Caco-2 (cell line): ENCODE measurements at regions not wholly inside any gene's neighbourhood (a gene's known extent, or its start where the extent isn't known, plus 50 kb on each side); places are given as distances from the start of the nearest gene placed in this dataset.

Experiments used
- BruUV-seq: library from RNA; stranded (reverse); fragments of 400-500 nt; replicated peaks from 2 replicates; lab custom pipeline; 2021; lab: Mats Ljungman, UMichigan
- CTCF ChIA-PET: fragments of 300-600 bp; sonication (Branson Sonifier 250); formaldehyde crosslinking; loops from one replicate; lab custom pipeline; 2022; ENCODE audit warnings: antibody characterized with exemption; lab: Charles Lee
- POLR2A ChIA-PET: fragments of 300-600 bp; sonication (Branson Sonifier 250); formaldehyde crosslinking; loops from one replicate; lab custom pipeline; 2022; ENCODE audit warnings: antibody characterized with exemption; lab: Charles Lee
- DNase-seq, 2 experiments: peaks; one replicate each; pipeline versions ENCODE4 v3.0.0 to v3.0.0-alpha.2; 2020 to 2022
- H3K27me3 ChIP-seq: replicated peaks from 2 replicates; pipeline ENCODE4 v1.6.0; 2011; ENCODE audit warnings: low read length; ENCODE audit not compliant: control insufficient read depth, insufficient read depth
- H3K36me3 ChIP-seq: 2 replicates; pipeline ENCODE4 v1.5.1; 2011; ENCODE audit warnings: low read length; ENCODE audit not compliant: control insufficient read depth, insufficient read depth
- H3K4me1 ChIP-seq: fragments of 250-450 bp; sonication (Bioruptor Pico); 2 replicates; pipeline ENCODE4 v1.5.1; 2020; ENCODE audit warnings: mild to moderate bottlenecking
- H3K4me3 ChIP-seq: 2 replicates; pipeline ENCODE4 v1.5.1; 2011; ENCODE audit warnings: low read depth, mild to moderate bottlenecking, control low read depth, low read length
- H3K9me3 ChIP-seq: fragments of 250-450 bp; sonication (Bioruptor Pico); 2 replicates; pipeline ENCODE4 v1.5.1; 2020; ENCODE audit warnings: mild to moderate bottlenecking, moderate library complexity
- H3K27ac Mint-ChIP-seq: one replicate; pipeline ENCODE4 v1.8.0; 2022; ENCODE audit warnings: mixed read lengths; ENCODE audit not compliant: unreplicated experiment
- H3K27me3 Mint-ChIP-seq: one replicate; pipeline ENCODE4 v1.8.0; 2022; ENCODE audit warnings: mixed read lengths; ENCODE audit not compliant: insufficient read depth, unreplicated experiment
- H3K36me3 Mint-ChIP-seq: one replicate; pipeline ENCODE4 v1.8.0; 2022; ENCODE audit warnings: mild to moderate bottlenecking, mixed read lengths; ENCODE audit not compliant: insufficient read depth, unreplicated experiment
- H3K4me1 Mint-ChIP-seq: one replicate; pipeline ENCODE4 v1.8.0; 2022; ENCODE audit warnings: low read depth, mixed read lengths; ENCODE audit not compliant: unreplicated experiment
- H3K4me3 Mint-ChIP-seq: one replicate; pipeline ENCODE4 v1.8.0; 2022; ENCODE audit warnings: mild to moderate bottlenecking, moderate library complexity, mixed read lengths; ENCODE audit not compliant: unreplicated experiment
- H3K9me3 Mint-ChIP-seq: one replicate; pipeline ENCODE4 v1.8.0; 2022; ENCODE audit warnings: mixed read lengths; ENCODE audit not compliant: unreplicated experiment
- CTCF ChIP-seq, 2 experiments: fragments of 200-600 bp in 1 of 2; IDR thresholded peaks; 1 replicate in 1 of 2; 2 replicates in 1 of 2; pipeline versions ENCODE4 v1.5.1 to v1.8.0; 2011 to 2022; ENCODE audit warnings: antibody characterized with exemption in 1 of 2, control low read depth in 1 of 2, inconsistent platforms in 1 of 2, low read depth in 1 of 2, low read length in 1 of 2, mild to moderate bottlenecking in 1 of 2, moderate library complexity in 1 of 2; ENCODE audit not compliant: insufficient read depth in 1 of 2, severe bottlenecking in 1 of 2, unreplicated experiment in 1 of 2
- intact Hi-C: fragments of 100-400 bp; cut with micrococcal nuclease; formaldehyde crosslinking; loops from one replicate; pipeline ENCODE4 v1.10.0; 2022; ENCODE audit not compliant: unreplicated experiment

- DNase-seq: no peak
- H3K27me3 Mint-ChIP-seq: no peaks in the 10 kb centered on the region
These were observed 1382.2 kb upstream of the MIR17HG start for GRCh38 chr13:89965252-89965651.

GRCh38 chr13:89966524-89966923 lies 1381.0 kb upstream of the MIR17HG start:
- H3K4me3 ChIP-seq: no peak overlapping the region
- Mint-ChIP-seq H3K9me3 (no peaks in the 10 kb centered on the region), H3K4me3 (no peak overlapping the region), H3K27me3 (no peaks in the 10 kb centered on the region), H3K27ac (no peak overlapping the region), H3K4me1 (no peaks in the 10 kb centered on the region), H3K36me3 (no peaks in the 10 kb centered on the region)
- ChIA-PET POLR2A (no interaction called here), CTCF (no interaction called here)
- no peaks in the 10 kb centered on the region for H3K36me3 ChIP-seq
- H3K4me1 ChIP-seq: no peaks in the 10 kb centered on the region
- intact Hi-C loops: no loop called here
- DNase-seq: no peak
- H3K9me3 ChIP-seq: no peaks in the 10 kb centered on the region
- no peaks in the 10 kb centered on the region for H3K27me3 ChIP-seq
- TF ChIP-seq CTCF (IDR thresholded peaks at IDR 0.05; ENCODE audit: insufficient read depth in 1 of 2, low read depth in 1 of 2, low read length in 1 of 2, severe bottlenecking in 1 of 2, unreplicated experiment in 1 of 2): no peak
- BruUV-seq: no TSS peak

More at GRCh38 chr13:89965252-89965651, 1382.2 kb upstream of the MIR17HG start:
- no peaks in the 10 kb centered on the region for H3K4me1 ChIP-seq
- no peaks in the 10 kb centered on the region for H3K9me3 ChIP-seq
- no peaks in the 10 kb centered on the region for H3K4me1 Mint-ChIP-seq
- TF ChIP-seq CTCF (IDR thresholded peaks at IDR 0.05; ENCODE audit: insufficient read depth in 1 of 2, low read depth in 1 of 2, low read length in 1 of 2, severe bottlenecking in 1 of 2, unreplicated experiment in 1 of 2): no peak
- no TSS peak for BruUV-seq
- ChIA-PET CTCF (no interaction called here), POLR2A (no interaction called here)
- no peaks in the 10 kb centered on the region for H3K36me3 Mint-ChIP-seq
- intact Hi-C loops: no loop called here
- H3K4me3 Mint-ChIP-seq: no peak overlapping the region
- no peaks in the 10 kb centered on the region for H3K9me3 Mint-ChIP-seq
- no peaks in the 10 kb centered on the region for H3K27me3 ChIP-seq
- H3K27ac Mint-ChIP-seq: no peak overlapping the region
- no peaks in the 10 kb centered on the region for H3K36me3 ChIP-seq
- H3K4me3 ChIP-seq: no peak overlapping the region

- no peak overlapping the region for H3K4me3 Mint-ChIP-seq
- POLR2A ChIA-PET: no interaction called here
- Histone ChIP-seq H3K27me3 (no peaks in the 10 kb centered on the region), H3K36me3 (no peaks in the 10 kb centered on the region), H3K4me1 (no peaks in the 10 kb centered on the region), H3K4me3 (no peak overlapping the region), H3K9me3 (no peaks in the 10 kb centered on the region; the same call in 1 of the 2 replicates)
- intact Hi-C loops: no loop called here
- no peak overlapping the region for H3K27ac Mint-ChIP-seq
- CTCF ChIA-PET: no interaction called here
- no peaks in the 10 kb centered on the region for H3K36me3 Mint-ChIP-seq
- no peaks in the 10 kb centered on the region for H3K27me3 Mint-ChIP-seq
- no peak for TF ChIP-seq CTCF (IDR thresholded peaks at IDR 0.05; ENCODE audit: insufficient read depth in 1 of 2, low read depth in 1 of 2, low read length in 1 of 2, severe bottlenecking in 1 of 2, unreplicated experiment in 1 of 2)
- BruUV-seq: no TSS peak
- no peaks in the 10 kb centered on the region for H3K4me1 Mint-ChIP-seq
- DNase-seq: no peak
- H3K9me3 Mint-ChIP-seq: no peaks in the 10 kb centered on the region
These were observed 1379.8 kb upstream of the MIR17HG start for GRCh38 chr13:89967701-89968100.
